C4-2B (cell line): ENCODE measurements at regions not wholly inside any gene's neighbourhood (a gene's known extent, or its start where the extent isn't known, plus 50 kb on each side); places are given as distances from the start of the nearest gene placed in this dataset.

Experiments used
- ZFX ChIP-seq: fragments of 450-650 bp; IDR thresholded peaks from 2 replicates; pipeline ENCODE4 v1.6.1; 2017
- TF ChIP-seq, protein P1 (sequence below): fragments of 450-650 bp; conservative IDR thresholded peaks from 2 replicates; pipeline ENCODE4 v1.5.1; 2017; ENCODE audit warnings: mild to moderate bottlenecking

DNA sequence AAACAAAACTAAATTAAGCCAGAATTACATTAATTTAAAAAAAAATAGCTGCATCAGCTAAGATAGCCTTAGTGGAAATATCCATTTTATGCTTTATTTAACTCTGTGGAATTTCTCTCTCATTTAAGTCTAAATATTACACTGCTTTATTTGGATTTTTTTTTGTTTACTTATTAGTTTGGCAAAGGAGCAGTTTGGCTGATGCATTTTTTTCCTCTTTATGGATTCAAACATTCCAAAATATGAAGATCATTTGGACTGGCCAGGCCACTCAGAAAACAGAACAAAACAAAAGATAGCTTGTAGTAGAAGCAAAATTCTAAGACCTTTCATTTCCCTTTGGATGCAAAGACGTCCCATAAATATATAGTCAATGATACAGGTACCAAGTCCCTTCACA is 707.3 kb upstream of the UBE2E2 start:
- TF ChIP-seq, protein P1, sequence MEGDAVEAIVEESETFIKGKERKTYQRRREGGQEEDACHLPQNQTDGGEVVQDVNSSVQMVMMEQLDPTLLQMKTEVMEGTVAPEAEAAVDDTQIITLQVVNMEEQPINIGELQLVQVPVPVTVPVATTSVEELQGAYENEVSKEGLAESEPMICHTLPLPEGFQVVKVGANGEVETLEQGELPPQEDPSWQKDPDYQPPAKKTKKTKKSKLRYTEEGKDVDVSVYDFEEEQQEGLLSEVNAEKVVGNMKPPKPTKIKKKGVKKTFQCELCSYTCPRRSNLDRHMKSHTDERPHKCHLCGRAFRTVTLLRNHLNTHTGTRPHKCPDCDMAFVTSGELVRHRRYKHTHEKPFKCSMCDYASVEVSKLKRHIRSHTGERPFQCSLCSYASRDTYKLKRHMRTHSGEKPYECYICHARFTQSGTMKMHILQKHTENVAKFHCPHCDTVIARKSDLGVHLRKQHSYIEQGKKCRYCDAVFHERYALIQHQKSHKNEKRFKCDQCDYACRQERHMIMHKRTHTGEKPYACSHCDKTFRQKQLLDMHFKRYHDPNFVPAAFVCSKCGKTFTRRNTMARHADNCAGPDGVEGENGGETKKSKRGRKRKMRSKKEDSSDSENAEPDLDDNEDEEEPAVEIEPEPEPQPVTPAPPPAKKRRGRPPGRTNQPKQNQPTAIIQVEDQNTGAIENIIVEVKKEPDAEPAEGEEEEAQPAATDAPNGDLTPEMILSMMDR: no peak
- TF ChIP-seq ZFX: no peak
